SKM-1 (cell line): ENCODE measurements at regions not wholly inside any gene's neighbourhood (a gene's known extent, or its start where the extent isn't known, plus 50 kb on each side); places are given as distances from the start of the nearest gene placed in this dataset.
"Not testable (repeated sequence)": the region's sequence is repeated elsewhere in the genome, so short reads cannot be mapped to it uniquely, and the experiment has no call there.

Experiments
- DNase-seq: peaks from one replicate; lab custom pipeline; 2025; ENCODE audit not compliant: unreplicated experiment; lab: John Stamatoyannopoulos, UW

GRCh38 chr9:10818206-10818605 is 205.4 kb upstream of the PTPRD start:
- no peak for DNase-seq

GRCh38 chr9:10835791-10836463 is 223.1 kb upstream of the PTPRD start:
- no peak for DNase-seq

GRCh38 chr9:10843151-10843550 is 230.3 kb upstream of the PTPRD start:
- DNase-seq: no peak

- DNase-seq: no peak
Observed at GRCh38 chr9:10855847-10856246, 243.0 kb upstream of the PTPRD start.

- no peak for DNase-seq
Observed at GRCh38 chr9:10858817-10859216, 246.0 kb upstream of the PTPRD start.

- DNase-seq: no peak
Observed at GRCh38 chr9:10863476-10863875, 250.7 kb upstream of the PTPRD start.

- DNase-seq: no peak
Observed at GRCh38 chr9:10867194-10867593, 254.4 kb upstream of the PTPRD start.

GRCh38 chr9:10869687-10870086 is 256.9 kb upstream of the PTPRD start:
- no peak for DNase-seq

GRCh38 chr9:10873999-10874398 is 261.2 kb upstream of the PTPRD start:
- no peak for DNase-seq

GRCh38 chr9:10875752-10876151 is 262.9 kb upstream of the PTPRD start:
- DNase-seq: no peak

GRCh38 chr9:10876333-10876732 is 263.5 kb upstream of the PTPRD start:
- DNase-seq: no peak

- DNase-seq: not testable (repeated sequence)
Observed at GRCh38 chr9:10890266-10890665, 277.5 kb upstream of the PTPRD start.

GRCh38 chr9:10899509-10899908 is 286.7 kb upstream of the PTPRD start:
- DNase-seq: no peak

GRCh38 chr9:10903969-10904368 is 291.2 kb upstream of the PTPRD start:
- DNase-seq: no peak

- no peak for DNase-seq
Observed at GRCh38 chr9:10910779-10911178, 298.0 kb upstream of the PTPRD start.

- no peak for DNase-seq
Observed at GRCh38 chr9:10911373-10911772, 298.6 kb upstream of the PTPRD start.

GRCh38 chr9:10917001-10917400 is 304.2 kb upstream of the PTPRD start:
- no peak for DNase-seq

- no peak for DNase-seq
Observed at GRCh38 chr9:10921671-10922070, 308.9 kb upstream of the PTPRD start.

GRCh38 chr9:10925896-10926295 is 313.1 kb upstream of the PTPRD start:
- no peak for DNase-seq

- DNase-seq: no peak
Observed at GRCh38 chr9:10928372-10928771, 315.6 kb upstream of the PTPRD start.

GRCh38 chr9:10930081-10930480 is 317.3 kb upstream of the PTPRD start:
- DNase-seq: no peak

GRCh38 chr9:10946676-10947410 is 334.0 kb upstream of the PTPRD start:
- DNase-seq: no peak

GRCh38 chr9:10957878-10958277 is 345.1 kb upstream of the PTPRD start:
- no peak for DNase-seq
